ENCODE measurements at regions not wholly inside any gene's neighbourhood (a gene's known extent, or its start where the extent isn't known, plus 50 kb on each side); places are given as distances from the start of the nearest gene placed in this dataset.

DNA sequence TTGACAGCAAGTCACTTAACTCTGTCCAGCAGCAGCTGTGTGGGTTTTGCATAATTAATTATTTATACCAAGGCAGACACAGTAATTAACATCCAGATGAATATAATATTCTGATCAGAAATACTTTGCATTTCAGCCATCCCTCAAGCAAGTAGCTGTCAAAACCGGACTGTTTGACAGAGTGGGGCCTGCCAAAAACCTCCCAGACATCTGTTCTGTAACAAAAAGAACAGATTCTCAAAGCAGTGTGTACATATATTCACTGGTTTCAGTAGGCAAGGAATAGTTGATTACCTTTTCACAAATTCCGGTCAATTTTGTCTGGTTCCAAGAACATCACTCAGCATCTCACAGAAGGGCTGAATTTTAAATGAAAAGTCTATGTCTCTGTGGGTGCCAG lies 291.6 kb downstream of the CMPK2 start:
- TF ChIP-seq CTCF (IDR thresholded peaks at IDR 0.05; ENCODE audit: insufficient read depth, low read depth, low read length) (no peak), EZH2 (IDR thresholded peaks at IDR 0.05; ENCODE audit: insufficient read depth, low read length) (no peak)
